Esophagus squamous epithelium (tissue), 5 donors: ENCODE measurements at regions not wholly inside any gene's neighbourhood (a gene's known extent, or its start where the extent isn't known, plus 50 kb on each side); places are given as distances from the start of the nearest gene placed in this dataset.
A peak's percentile ranks its signal among the peaks of the same experiment; 100 is the strongest.
"Not testable (repeated sequence)": the region's sequence is repeated elsewhere in the genome, so short reads cannot be mapped to it uniquely, and the experiment has no call there.

ENCODE experiments used
- DNase-seq: peaks from one replicate; lab custom pipeline; 2025; lab: John Stamatoyannopoulos, UW
- H3K27ac ChIP-seq, 4 donors: fragments of 200-600 bp; sonication (generic); one replicate each; pipeline ENCODE4 v1.5.1; 2016 to 2019; ENCODE audit warnings: mild to moderate bottlenecking in 1 of 4
- H3K27me3 ChIP-seq, 4 donors: fragments of 200-600 bp; sonication (generic); 1 replicate in 3 of 4; 2 replicates in 1 of 4; pipeline versions ENCODE4 v1.5.1 to v1.6.0; 2017 to 2021; ENCODE audit warnings: antibody characterized with exemption in 1 of 4
- H3K36me3 ChIP-seq, 3 donors: fragments of 200-600 bp; sonication (generic); one replicate each; pipeline ENCODE4 v1.5.1; 2016 to 2019
- H3K4me1 ChIP-seq, 3 donors: fragments of 200-600 bp; sonication (generic); one replicate each; pipeline ENCODE4 v1.5.1; 2017 to 2019
- H3K4me3 ChIP-seq, 4 donors: fragments of 200-600 bp; sonication (generic); 1 replicate in 3 of 4; 2 replicates in 1 of 4; pipeline ENCODE4 v1.5.1; 2016 to 2019; ENCODE audit warnings: mild to moderate bottlenecking in 2 of 4, moderate library complexity in 1 of 4
- H3K9me3 ChIP-seq, 3 donors: fragments of 200-600 bp; sonication (generic); one replicate each; pipeline ENCODE4 v1.5.1; 2016 to 2019
- CTCF ChIP-seq, 6 experiments: fragments of 450-650 bp in 4 of 6; fragments of 200-600 bp in 2 of 6; sonication (generic) in 2 of 6; IDR thresholded peaks; one replicate each; pipeline ENCODE4 v1.5.1; 2016 to 2019; ENCODE audit warnings: antibody characterized with exemption in 6 of 6, mild to moderate bottlenecking in 4 of 6, moderate library complexity in 4 of 6
- POLR2A ChIP-seq, 4 donors: fragments of 450-650 bp; IDR thresholded peaks; one replicate each; pipeline ENCODE4 v1.6.1; 2017; ENCODE audit warnings: antibody characterized with exemption in 4 of 4, mild to moderate bottlenecking in 4 of 4, moderate library complexity in 3 of 4
- WGBS, 2 donors: methylation state at CpG; one replicate each; pipeline ENCODE4 v1.1.5; 2018; 5-methylcytosine and 5-hydroxymethylcytosine counted together
- intact Hi-C: fragments of 100-400 bp; cut with DNase I; formaldehyde crosslinking; loops from one replicate; pipeline ENCODE4 v1.15.0; 2022
- donor health status: DM: yes; HTN: yes; CAD: no.

- Histone ChIP-seq H3K27me3 (no peaks in the 10 kb centered on the region), H3K4me1 (no peaks in the 10 kb centered on the region), H3K36me3 (no peaks in the 10 kb centered on the region), H3K9me3 (no peaks in the 10 kb centered on the region), H3K4me3 (no peak overlapping the region), H3K27ac (no peak overlapping the region)
- WGBS, 2 donors, result 88 to 100% methylated on average over 2 of the region's 2 CpGs
- no peak for DNase-seq
- intact Hi-C loops, result no loop called here
- no peak for TF ChIP-seq CTCF (IDR thresholded peaks at IDR 0.05)
- TF ChIP-seq POLR2A (IDR thresholded peaks at IDR 0.05), result no peak
Measured at GRCh38 chr4:177494791-177495190, 52.6 kb upstream of the AGA start.

- DNase-seq, H3K27me3 ChIP-seq, H3K27ac ChIP-seq, H3K36me3 ChIP-seq, intact Hi-C loops, H3K9me3 ChIP-seq, H3K4me3 ChIP-seq, H3K4me1 ChIP-seq: not testable (repeated sequence)
- WGBS, 2 donors, result 70% methylated on average over 2 of the region's 27 CpGs; no CpG with 5 or more reads in 1 of the 2 donors
Measured at GRCh38 chr4:177495626-177496025, 53.4 kb upstream of the AGA start.

GRCh38 chr4:177499537-177499936 is 57.3 kb upstream of the AGA start:
- 84% methylated on average over 4 of the region's 14 CpGs; no CpG with 5 or more reads in 1 of the 2 donors for WGBS, 2 donors
- DNase-seq, result no peak
- intact Hi-C loops, result no loop called here

GRCh38 chr4:177505171-177505615 is 63.0 kb upstream of the AGA start:
- DNase-seq, result no peak
- H3K9me3 ChIP-seq, result peaks cover 0 to 2% (median 0%) of the 10 kb centered on the region in 3 donors
- no peaks in the 10 kb centered on the region for H3K27me3 ChIP-seq
- TF ChIP-seq CTCF (IDR thresholded peaks at IDR 0.05), result peak in 1 of 6 experiments; percentile 36
- TF ChIP-seq POLR2A (IDR thresholded peaks at IDR 0.05), result no peak
- intact Hi-C loops, result no loop called here
- H3K27ac ChIP-seq, result peak overlapping the region; percentile 52 to 88 (median 84)
- WGBS, 2 donors, result 50 to 90% methylated on average over 3 to 4 of the region's 9 CpGs
- no peak overlapping the region for H3K4me3 ChIP-seq
- H3K36me3 ChIP-seq, result no peaks in the 10 kb centered on the region
- H3K4me1 ChIP-seq, result peaks cover 5 to 27% (median 10%) of the 10 kb centered on the region in 3 donors

More at GRCh38 chr4:177499537-177499936, 57.3 kb upstream of the AGA start:
- no peaks in the 10 kb centered on the region for H3K27me3 ChIP-seq
- H3K4me1 ChIP-seq, result peaks cover 0 to 3% (median 0%) of the 10 kb centered on the region in 3 donors
- H3K27ac ChIP-seq, result no peak overlapping the region
- no peaks in the 10 kb centered on the region for H3K36me3 ChIP-seq
- no peak for TF ChIP-seq POLR2A (IDR thresholded peaks at IDR 0.05)
- no peak for TF ChIP-seq CTCF (IDR thresholded peaks at IDR 0.05)
- H3K9me3 ChIP-seq, result peaks cover 0 to 3% (median 0%) of the 10 kb centered on the region in 3 donors
- no peak overlapping the region for H3K4me3 ChIP-seq

GRCh38 chr4:177508662-177509061 is 66.4 kb upstream of the AGA start:
- Histone ChIP-seq H3K4me1 (peaks cover 5 to 51% (median 15%) of the 10 kb centered on the region in 3 donors), H3K9me3 (peaks cover 0 to 3% (median 0%) of the 10 kb centered on the region in 3 donors), H3K36me3 (no peaks in the 10 kb centered on the region), H3K4me3 (no peak overlapping the region), H3K27ac (no peak overlapping the region), H3K27me3 (no peaks in the 10 kb centered on the region)
- DNase-seq, result no peak
- WGBS, 2 donors, result 89 to 92% methylated on average over 6 of the region's 6 CpGs
- no peak for TF ChIP-seq POLR2A (IDR thresholded peaks at IDR 0.05)
- no peak for TF ChIP-seq CTCF (IDR thresholded peaks at IDR 0.05)
- intact Hi-C loops, result no loop called here
